GM21381 (cell line): ENCODE measurements at regions not wholly inside any gene's neighbourhood (a gene's known extent, or its start where the extent isn't known, plus 50 kb on each side); places are given as distances from the start of the nearest gene placed in this dataset.
"Not testable (repeated sequence)": the region's sequence is repeated elsewhere in the genome, so short reads cannot be mapped to it uniquely, and the experiment has no call there.

Experiments used
- ATAC-seq: cut with Tn5 transposase; IDR thresholded peaks from one replicate; pipeline ENCODE4 v1.9.1; 2021; ENCODE audit warnings: mild to moderate bottlenecking, moderate library complexity; ENCODE audit not compliant: unreplicated experiment

DNA sequence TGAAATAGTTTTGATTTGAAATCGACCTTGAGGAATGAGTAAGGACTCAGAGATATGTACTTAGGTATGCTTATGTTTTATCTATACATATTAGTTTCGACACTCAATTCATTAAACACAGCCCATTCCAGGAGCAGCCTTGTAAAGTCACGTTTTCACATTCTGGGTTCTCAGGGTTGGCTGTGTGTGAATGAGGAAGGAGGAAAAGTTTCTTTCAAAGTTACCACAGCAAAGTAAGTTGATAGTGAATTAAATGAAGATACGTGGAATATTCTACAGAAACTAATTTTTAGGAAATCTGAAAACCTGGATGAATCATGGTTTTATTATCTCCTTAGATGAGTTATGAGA is 133.5 kb downstream of the C3orf38 start:
- ATAC-seq, result no peak

DNA sequence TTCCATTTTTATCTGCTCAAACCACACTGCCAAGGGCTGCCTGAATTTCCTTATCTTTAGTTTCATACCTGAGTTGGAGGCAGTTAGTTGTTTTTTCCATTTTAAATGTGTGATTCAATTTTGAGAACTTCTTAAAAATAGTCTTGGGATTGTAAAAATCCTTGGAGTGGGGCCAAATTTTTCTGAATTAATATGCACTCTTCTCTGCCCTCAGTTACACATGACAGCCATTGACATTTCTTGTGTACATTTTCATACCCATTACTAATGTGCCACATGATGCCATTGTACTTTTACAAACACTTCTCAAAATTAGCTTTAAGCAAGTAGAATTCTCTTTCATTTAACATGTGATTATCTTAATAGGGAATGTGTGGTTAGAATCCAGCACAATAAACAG is 141.7 kb downstream of the C3orf38 start:
- ATAC-seq, result no peak

DNA sequence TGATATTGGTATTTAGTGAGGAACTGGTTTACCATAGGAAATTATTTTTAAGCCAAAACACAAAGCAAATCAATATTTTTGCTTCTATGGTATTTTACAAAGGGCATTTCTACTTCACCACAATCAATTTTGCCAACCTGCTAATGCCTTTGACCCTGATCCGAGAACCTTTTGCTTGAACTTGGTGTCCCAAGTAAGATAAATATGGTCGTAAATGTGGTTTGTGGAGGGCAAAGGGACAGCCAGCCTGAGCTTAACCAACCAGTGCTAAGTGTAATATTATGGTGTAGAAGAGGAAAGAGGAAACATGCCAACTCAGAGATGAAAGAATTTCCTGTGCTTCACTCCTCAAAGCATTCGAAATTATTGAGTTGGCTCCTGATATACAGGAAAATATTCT is 148.4 kb downstream of the C3orf38 start:
- ATAC-seq, result no peak

DNA sequence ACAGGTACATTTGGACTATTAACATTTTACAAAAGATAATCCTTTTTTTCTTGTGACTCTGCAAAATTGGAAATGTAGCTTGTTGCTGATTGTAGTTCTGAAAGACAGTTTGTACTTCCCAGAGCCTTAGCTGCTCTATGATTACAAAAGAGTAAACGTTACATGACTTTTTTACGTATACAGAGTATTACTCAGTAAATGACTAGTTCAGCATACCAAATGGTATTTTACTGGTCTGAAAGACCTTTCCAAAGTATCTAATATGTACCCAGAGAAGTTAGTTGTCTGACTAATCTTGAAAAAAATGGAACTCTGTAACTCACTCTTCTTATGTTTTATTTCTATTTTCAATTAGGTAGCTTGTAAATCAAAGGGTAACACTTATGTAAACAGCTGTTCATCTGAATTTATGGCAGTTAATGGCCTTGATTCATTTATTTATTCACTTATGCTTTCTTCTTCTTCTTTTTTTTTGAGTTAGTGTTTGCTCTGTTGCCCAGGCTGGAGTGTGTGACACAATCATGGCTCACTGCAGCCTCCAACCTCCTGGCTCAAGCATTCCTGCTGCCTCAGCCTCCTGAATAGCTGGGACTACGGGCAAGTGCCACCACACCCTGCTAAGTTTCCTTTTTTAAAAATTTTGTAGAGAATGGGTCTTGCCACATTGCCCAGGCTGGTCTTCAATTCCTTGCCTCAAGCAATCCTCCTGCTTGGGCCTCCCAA is 151.7 kb downstream of the C3orf38 start:
- no peak for ATAC-seq

DNA sequence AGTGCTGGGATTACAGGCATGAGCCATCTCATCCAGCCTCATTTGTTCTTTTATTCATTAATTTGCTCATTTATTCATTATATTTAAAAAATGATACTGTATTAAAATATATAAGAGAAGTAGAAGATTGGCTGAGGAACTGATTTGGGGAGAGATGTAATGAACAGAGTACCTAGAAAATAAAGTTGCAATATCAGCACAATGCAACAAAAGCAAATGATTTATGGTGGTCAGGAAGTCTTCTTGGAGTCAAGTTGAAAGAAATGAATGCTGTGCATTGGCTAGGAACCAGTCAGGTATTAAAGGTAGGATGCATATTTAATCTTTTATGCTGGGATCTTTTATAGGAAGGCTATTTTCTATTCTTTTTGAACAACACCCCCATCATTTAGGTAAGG is 152.2 kb downstream of the C3orf38 start:
- no peak for ATAC-seq

DNA sequence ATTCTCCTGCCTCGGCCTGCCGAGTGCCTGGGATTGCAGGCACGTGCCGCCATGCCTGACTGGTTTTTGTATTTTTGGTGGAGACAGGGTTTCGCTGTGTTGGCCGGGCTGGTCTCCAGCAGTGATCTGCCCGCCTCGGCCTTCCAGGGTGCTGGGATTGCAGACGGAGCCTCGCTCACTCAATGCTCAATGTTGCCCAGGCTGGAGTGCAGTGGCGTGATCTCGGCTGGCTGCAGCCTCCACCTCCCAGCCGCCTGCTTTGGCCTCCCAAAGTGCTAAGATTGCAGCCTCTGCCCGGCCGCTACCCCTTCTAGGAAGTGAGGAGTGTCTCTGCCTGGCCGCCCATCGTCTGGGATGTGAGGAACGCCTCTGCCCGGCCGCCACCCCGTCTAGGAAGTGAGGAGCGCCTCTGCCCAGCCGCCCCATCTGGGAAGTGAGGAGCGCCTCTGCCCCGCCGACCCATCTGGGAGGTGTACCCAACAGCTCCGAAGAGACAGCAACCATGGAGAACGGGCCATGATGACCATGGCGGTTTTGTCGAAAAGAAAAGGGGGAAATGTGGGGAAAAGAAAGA is 153.7 kb downstream of the C3orf38 start:
- not testable (repeated sequence) for ATAC-seq

DNA sequence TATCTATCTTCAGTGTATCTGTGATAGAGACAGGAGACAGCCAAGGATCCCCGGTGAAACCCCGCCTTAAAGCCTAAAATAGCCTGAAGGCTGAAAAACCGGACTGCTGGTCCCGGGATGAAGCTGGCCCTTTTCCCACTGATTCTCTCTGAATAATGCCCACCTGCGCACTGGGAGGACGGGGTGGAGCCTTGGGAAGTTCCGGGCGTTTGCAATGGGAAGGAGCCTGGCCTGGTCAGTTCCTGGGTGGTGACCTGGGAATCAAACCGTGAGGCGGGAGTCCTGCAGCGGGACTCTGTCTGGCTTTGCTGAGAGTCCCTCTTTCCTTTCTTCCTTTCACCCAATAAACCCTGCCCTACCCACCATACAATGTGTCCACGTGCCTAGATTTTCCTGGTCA is 157.9 kb downstream of the C3orf38 start:
- ATAC-seq, result no peak

DNA sequence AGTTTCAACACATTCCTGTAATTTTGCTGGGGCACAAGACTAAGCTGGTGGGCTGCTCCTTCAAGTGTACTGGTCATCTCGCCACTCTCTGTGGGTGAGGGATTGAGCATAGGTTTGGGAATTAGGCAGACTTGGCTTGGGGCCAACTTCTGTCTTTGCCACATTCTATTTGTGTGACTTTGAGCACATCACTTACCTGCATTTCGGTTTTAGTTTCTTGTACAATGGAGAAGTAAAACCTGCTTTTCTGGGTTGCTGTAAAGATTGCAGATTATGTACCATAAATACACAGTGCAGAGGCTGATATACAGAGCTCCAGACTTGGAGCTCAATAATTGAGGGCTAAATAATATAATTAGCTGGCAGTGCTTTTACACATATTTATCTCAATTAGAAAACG is 162.1 kb downstream of the C3orf38 start:
- ATAC-seq, result no peak

DNA sequence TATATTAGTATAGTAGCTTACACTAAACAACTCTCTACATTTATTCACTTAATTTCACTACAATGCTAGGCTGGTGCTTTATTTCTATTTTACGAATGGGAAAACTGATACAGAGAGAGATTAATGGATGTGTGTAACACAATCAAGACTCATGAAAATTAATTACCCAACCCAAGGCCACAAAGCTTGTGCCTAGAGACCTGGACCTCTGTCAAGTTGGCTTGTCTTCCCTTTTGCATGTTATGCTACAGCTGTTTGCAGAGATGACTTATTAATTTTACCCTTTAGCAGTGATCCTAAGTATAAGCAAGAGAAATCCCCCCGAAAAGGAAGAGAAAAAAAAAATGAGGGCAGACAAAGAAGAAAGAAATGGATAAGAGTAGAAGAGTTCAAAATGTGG is 162.5 kb downstream of the C3orf38 start:
- ATAC-seq, result no peak

DNA sequence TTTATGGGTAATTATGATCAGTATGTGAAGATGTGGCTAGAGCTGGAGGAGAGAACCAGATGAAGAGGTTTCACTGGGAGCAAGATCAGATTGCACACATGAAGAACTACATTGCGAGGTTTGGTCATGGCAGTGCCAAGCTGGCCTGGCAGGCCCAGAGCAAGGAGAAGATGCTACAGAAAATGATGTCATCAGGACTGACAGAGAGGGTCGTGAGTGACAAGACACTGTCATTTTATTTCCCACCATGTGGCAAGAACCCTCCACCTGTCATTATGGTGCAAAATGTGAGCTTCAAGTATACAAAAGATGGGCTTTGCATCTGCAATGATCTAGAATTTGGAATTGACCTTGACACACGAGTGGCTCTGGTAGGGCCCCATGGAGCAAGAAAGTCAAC is 168.3 kb downstream of the C3orf38 start:
- no peak for ATAC-seq

DNA sequence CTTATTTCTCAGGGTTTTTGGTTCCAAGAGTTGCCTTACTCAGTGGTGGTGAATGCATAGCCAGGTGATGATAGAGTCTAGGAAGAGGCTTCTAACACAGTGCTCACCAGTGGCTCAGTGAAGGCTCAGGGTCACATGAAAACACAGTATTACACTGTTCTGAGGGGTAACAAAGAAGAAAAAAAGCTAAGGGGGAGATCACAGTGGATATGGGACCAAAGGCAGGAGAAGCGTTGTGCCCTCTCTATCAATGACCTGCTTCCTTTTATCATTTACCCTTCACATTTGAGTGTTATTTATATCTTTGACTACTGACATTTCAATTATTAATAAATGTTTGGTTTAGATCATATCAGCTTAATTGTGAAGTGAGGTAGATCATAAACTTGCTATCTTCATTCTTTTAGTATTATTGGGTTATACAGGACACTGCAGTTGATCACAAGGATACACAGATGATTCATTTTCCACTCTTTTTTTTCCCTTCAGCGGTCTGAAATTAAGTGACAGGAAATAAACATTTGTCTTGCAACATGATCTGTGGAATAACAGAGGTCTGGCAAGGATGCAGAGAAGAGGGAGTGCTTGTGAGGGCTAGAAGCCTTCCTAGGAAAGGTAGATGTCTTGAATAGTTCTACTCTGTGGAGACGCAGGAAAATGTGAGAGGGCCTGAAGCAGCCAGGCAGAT is 171.7 kb downstream of the C3orf38 start:
- no peak for ATAC-seq

DNA sequence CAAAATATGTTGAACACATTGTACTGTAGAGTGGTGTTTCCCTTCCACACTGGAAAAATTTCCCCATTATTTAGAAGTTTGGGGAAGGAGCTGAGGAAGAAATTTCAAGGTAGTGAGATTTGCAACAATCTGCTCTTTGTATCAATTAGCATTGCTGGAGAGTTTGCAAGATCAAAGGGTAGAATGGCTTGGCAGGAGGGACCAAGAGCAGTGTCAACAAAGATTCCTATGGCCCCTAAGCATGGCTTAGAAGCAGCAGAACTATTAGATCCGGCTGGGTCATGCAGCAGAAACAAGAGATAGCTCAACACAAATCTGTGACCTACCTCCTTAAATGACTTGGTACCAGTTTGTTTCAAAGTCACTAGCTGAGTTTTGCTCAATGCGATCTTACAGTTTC is 175.0 kb downstream of the C3orf38 start:
- ATAC-seq, result no peak

DNA sequence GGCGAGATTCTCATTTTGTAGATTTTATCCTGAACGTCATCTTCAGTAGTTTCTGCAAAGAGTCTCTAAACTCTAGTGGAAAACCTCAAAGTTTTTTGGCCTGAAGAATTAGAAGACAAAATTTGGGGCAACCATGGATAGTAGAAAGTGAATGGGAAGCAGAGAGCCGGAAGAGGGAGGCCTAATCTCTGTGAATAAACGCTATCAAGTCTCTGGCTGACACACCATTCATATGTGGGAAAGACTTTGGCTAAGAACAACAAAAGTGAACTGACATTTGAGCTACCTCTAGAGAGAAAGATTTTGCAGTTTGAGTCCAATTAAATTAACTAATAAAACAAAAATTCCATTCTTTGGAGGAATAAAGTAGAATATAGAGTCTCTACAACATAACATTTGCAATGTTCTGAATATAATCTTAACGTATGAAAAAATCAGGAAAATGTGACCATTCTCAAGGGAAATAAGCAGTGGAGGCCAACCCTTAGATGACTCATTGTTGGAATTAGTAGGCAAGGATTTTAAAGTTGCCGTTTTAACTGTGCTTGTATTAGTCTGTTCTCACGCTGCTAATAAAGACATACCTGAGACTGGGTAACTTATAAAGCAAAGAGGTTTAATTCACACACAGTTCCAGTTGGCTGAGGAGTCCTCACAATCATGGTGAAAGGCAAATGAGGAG is 184.6 kb downstream of the C3orf38 start:
- ATAC-seq, result no peak

DNA sequence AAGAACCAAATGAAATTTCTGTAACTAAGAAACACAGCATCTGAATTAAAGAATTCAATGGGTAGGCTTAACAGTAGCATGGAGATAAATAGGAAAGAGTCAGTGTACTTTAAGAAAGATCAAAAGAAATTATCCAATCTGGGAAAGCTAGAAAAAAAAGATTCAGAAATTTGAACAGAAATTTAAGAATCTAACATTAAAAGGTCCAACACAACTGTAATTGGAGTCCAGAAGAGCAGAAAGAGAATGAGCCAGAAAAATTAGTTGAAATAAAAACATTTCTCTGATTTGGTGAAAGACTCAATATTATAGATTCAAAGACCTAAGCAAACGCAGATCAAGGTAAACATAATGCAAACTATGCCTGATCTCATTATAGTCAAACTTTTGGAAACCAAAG is 187.1 kb downstream of the C3orf38 start:
- no peak for ATAC-seq

DNA sequence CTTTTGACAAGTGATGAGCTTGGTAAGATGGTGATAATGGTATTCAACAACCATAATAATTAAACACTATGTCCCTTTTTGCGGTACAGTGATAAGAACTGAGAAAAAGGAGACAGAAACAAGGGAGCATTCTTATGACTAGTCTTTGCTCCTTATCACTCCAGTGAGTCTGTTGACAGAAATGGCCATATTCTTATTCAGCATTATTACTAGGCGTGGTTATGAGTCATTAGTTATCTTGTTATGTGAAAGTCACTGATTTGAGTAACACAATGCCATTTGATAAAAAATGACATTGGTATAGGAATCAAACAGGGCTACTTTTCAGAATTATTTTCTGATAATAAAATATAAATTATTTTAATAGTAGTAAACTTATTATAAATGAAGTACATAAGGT is 193.5 kb downstream of the C3orf38 start:
- no peak for ATAC-seq

DNA sequence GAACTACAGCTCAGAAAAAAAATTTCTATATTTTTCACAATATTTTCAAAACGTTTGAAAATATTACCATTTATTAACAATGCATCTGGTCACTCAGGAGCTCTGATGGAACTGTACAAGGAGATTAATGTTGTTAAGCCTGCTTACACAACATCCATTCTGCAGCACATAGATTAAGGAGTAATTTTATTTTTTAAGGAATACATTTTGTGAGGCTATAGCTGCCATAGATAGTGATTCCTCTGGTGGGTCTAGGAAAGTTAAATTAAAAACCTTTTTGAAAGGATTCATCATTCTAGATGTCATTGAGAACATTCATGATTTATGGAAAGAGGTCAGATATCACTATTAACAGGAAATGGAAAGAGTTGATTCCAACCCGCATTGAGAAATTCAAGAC is 196.9 kb downstream of the C3orf38 start:
- ATAC-seq, result no peak

DNA sequence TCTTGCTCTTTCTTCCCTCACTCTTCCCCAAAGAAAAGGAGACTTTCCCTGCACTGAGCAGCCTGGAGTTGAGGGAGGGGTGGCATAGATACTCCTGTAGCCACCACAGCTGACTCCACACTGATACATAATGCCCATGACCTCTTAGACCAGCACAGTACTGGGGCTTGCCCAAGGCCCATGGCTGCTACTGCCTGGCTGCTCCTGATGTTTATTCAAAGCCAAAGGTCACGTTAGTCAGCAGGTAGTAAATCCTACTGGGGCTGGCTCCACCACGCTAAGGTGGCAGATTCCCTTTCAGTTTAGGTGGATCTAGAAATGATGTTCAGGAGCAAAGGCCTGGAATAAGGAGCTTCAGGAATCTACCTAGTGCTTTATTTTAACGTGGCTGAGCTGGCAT is 212.7 kb downstream of the C3orf38 start:
- ATAC-seq, result no peak

DNA sequence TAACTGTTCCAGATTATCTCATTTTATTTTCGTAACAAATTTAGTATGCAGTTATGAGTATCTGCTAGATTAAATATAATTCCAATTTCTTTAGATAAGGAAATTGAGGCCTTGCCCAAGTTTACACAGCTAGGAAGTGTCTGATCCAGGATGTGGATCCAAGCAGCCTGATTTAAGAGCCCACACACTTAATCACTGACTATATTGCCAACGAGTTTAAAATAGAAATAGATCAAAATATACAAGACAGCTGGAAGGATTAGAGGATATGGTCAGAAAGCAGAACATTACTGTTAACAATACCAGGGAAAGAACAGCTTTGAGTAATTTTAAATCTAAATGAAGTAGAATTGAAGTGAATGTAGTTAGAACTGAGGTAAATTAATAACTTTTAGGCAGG is 215.2 kb downstream of the C3orf38 start:
- no peak for ATAC-seq

DNA sequence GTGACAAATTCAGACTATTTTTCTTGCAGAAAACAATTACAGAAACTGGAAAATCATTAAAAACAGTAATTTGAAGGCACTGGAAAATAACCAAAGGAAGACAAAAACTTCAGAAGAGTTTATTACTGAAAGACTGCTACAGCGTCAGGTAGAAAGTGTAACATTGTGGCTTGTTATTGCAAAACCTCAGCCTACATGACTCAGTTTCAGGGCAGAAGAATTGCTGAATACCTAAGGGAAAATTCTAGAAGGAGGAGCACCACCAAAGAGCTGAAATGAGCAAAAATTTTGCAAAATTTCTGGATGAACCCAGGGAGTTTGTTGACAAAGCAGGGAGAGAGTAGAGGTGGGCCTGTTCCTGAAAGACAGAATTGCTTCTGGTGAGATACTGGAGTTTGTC is 219.6 kb downstream of the C3orf38 start:
- no peak for ATAC-seq

DNA sequence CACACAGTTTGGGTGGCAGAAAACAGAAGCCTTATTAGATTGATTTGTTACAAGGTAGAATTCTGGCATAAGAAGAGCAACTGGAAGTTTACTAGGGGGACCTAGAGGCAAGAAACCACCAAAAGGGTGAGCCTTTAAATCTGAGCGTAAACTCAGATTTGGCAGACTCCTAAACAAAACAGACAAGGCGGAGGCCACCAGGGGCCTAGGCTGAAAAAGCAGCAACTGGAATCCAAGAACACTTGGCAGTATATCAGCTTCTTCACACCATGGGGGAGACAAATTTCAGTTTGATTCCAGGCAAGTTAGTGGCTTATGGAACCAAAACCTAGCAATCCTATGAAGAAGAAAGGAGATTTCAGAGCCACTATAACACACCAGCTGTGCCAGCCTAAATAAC is 220.0 kb downstream of the C3orf38 start:
- ATAC-seq, result no peak

DNA sequence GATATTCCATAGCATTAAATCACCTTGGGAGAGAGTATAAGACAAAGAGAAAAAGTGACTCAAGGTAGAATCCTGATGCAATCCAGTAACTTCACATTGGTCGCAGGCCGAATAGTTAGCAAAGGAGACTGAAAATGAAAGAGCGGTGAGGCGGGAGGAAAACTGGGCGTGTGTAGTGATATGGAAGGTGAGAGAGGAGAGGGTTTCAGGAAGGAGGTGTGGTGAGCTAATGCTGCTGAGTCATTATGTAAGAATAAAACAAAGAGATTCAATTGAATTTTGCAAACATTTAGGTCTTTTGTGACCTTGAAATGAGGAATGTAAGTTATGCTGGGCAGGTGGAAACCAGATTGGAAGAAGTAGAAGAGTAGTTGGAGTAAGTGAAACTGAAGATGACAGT is 235.3 kb downstream of the C3orf38 start:
- ATAC-seq, result peak; percentile 92

DNA sequence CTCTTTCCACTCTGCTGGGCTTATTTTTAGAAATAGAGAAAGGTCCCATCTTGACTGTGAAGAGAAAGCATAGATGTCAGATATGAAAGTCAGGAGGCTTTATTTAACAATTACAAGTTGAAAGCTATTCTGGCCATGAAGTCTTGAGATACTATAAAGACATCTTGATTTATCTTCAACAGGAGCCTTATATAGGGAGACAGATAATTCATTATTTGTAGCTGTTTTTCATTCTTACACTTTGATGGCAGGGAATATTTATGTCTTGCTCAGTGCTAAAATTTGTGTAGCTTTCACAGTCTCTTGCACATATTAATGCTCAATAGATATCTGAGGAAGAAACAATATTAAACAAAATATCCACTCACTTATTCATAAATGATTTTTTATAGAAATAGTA is 248.8 kb downstream of the C3orf38 start:
- no peak for ATAC-seq
